ENCODE measurements at regions not wholly inside any gene's neighbourhood (a gene's known extent, or its start where the extent isn't known, plus 50 kb on each side); places are given as distances from the start of the nearest gene placed in this dataset.

GRCh38 chr14:82431031-82431430, 897.4 kb upstream of the SEL1L start:
- no peak for TF ChIP-seq CTCF (IDR thresholded peaks at IDR 0.05)
- TF ChIP-seq POLR2A (IDR thresholded peaks at IDR 0.05) = no peak

Measured in vagina (tissue), 2 donors.